ENCODE measurements at regions not wholly inside any gene's neighbourhood (a gene's known extent, or its start where the extent isn't known, plus 50 kb on each side); places are given as distances from the start of the nearest gene placed in this dataset.

DNA sequence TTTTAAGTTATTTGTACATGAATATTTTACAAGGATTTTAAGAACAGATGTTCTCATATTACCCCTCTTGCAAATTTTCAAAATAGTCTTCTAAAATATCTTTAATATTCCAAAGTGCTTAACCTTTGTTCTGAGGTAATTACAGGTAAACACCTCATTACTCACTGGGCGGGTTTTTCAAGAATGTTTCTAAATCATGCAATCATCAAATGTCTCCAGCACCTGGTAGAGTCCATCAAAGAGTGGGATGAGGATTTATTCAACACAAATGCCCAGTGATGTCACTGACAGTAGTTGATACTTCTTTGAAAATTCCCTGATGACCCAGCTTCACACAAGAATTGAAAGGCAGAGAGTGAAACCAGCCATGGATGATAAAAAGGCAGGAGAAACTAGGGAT, 114.4 kb downstream of the SEC61B start:
- no peak for DNase-seq (ENCODE audit: low spot score)
- TF ChIP-seq, protein P1, sequence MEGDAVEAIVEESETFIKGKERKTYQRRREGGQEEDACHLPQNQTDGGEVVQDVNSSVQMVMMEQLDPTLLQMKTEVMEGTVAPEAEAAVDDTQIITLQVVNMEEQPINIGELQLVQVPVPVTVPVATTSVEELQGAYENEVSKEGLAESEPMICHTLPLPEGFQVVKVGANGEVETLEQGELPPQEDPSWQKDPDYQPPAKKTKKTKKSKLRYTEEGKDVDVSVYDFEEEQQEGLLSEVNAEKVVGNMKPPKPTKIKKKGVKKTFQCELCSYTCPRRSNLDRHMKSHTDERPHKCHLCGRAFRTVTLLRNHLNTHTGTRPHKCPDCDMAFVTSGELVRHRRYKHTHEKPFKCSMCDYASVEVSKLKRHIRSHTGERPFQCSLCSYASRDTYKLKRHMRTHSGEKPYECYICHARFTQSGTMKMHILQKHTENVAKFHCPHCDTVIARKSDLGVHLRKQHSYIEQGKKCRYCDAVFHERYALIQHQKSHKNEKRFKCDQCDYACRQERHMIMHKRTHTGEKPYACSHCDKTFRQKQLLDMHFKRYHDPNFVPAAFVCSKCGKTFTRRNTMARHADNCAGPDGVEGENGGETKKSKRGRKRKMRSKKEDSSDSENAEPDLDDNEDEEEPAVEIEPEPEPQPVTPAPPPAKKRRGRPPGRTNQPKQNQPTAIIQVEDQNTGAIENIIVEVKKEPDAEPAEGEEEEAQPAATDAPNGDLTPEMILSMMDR (IDR thresholded peaks at IDR 0.05; ENCODE audit: borderline replicate concordance, control extremely low read depth, extremely low read depth, insufficient read depth, missing control alignments), result no peak
- in situ Hi-C loops (cut with MboI; ENCODE audit: low sequenced_read_pairs, unreplicated experiment), result no loop called here

DNA sequence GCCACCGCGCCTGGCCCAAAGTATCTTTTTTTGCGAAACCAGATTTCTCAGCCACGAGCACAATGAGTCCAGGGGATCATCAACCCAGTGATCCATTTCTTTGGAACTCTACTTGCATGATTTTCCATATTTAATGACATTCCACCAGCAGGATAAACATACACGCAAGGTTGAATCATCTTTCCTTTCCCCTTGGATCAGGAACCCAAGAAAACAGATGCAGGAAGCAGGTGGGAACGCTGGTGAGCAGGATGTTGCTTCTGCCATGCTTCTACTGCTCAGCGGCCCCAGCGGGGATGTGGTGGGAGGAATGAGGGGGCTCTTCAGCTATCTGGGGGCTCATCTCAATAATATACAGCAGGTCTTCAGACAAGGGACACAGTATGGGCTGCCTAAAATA, 118.2 kb downstream of the SEC61B start:
- TF ChIP-seq, protein P1 (IDR thresholded peaks at IDR 0.05; ENCODE audit: borderline replicate concordance, control extremely low read depth, extremely low read depth, insufficient read depth, missing control alignments), result no peak
- in situ Hi-C loops (cut with MboI; ENCODE audit: low sequenced_read_pairs, unreplicated experiment), result no loop called here

DNA sequence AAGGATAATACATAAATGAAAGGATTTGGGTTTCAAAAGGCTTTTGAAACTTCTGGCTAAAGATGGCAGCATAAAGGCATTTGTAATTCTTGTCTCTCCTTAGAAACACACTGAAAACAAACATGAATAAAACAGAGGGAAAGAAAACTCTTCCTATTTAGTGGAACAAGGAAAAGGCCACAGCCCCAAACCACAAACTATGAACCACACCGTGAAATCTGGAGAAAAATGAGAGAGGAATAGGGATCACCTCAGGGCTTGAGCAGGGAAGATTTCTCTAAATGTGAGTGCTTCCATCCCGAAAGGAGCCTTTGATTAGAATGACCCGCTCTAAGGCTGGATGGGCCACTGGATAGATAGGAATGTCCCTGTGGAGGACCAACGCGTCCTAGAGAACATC, 119.6 kb downstream of the SEC61B start:
- in situ Hi-C loops (cut with MboI; ENCODE audit: low sequenced_read_pairs, unreplicated experiment), result no loop called here
- TF ChIP-seq, protein P1 (IDR thresholded peaks at IDR 0.05; ENCODE audit: borderline replicate concordance, control extremely low read depth, extremely low read depth, insufficient read depth, missing control alignments), result no peak
- no peak for DNase-seq (ENCODE audit: low spot score)

More for the DNA sequence above, 118.2 kb downstream of the SEC61B start:
- DNase-seq (ENCODE audit: low spot score), result no peak

DNA sequence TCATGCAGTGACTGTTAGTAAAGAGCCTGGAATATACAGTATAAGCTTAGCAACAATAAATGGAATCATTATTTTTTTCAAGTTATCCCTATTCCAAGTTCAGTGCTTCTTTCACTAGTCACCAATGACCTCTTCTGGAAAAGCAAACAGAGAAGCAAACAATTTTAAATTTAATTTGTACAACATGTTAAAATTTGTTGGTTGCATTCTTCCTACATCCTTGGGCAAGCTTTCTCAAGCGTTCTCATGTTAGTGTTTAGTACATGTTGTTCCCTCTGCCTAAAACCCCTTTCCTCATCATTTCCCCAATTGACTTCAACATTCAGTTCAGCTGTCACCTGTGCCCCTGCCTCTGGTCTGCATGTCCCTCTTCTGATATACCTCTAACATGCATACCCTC, 123.4 kb downstream of the SEC61B start:
- TF ChIP-seq, protein P1 (IDR thresholded peaks at IDR 0.05; ENCODE audit: borderline replicate concordance, control extremely low read depth, extremely low read depth, insufficient read depth, missing control alignments), result no peak
- no peak for DNase-seq (ENCODE audit: low spot score)
- in situ Hi-C loops (cut with MboI; ENCODE audit: low sequenced_read_pairs, unreplicated experiment), result no loop called here

DNA sequence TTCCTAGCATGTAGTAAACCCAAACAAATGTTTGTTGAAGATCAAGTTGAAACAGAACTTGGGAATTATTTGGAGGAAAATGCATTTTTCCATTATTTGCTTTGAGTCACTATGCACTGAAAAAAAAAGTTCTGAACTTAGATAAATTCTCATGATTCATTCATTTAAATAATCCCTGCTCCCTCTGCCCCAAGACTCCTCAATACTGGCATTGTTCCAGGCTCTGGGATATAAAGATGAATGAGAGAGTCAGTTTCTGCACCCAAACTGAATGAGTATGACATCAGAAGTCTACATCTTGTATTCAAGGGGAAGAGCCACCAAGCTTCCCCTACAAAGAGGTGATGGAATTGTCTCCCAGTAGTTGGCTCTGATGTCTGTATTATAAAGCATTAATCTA, 123.9 kb downstream of the SEC61B start:
- TF ChIP-seq, protein P1 (IDR thresholded peaks at IDR 0.05; ENCODE audit: borderline replicate concordance, control extremely low read depth, extremely low read depth, insufficient read depth, missing control alignments), result no peak
- in situ Hi-C loops (cut with MboI; ENCODE audit: low sequenced_read_pairs, unreplicated experiment), result no loop called here
- no peak for DNase-seq (ENCODE audit: low spot score)

DNA sequence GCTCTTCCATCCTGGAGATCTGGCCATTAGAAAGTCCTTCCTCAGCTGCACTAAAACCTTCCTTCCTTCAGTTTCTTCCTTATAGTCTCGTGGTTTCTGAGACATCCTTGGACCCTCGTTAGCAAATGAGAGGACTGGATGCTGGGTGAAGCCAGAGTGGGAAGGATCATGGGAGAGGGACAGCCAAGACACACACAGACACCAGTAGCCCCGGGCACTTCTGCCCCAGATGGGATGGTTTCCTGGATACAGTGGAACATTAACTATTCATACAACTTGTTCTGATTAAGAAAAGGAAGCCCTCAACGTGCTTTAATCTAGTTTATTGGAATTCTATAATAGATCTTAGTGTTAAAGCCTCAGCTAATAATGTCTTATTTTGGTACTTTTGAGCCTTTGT, 125.5 kb downstream of the SEC61B start:
- in situ Hi-C loops (cut with MboI; ENCODE audit: low sequenced_read_pairs, unreplicated experiment), result no loop called here
- DNase-seq (ENCODE audit: low spot score), result no peak
- TF ChIP-seq, protein P1 (IDR thresholded peaks at IDR 0.05; ENCODE audit: borderline replicate concordance, control extremely low read depth, extremely low read depth, insufficient read depth, missing control alignments), result no peak

DNA sequence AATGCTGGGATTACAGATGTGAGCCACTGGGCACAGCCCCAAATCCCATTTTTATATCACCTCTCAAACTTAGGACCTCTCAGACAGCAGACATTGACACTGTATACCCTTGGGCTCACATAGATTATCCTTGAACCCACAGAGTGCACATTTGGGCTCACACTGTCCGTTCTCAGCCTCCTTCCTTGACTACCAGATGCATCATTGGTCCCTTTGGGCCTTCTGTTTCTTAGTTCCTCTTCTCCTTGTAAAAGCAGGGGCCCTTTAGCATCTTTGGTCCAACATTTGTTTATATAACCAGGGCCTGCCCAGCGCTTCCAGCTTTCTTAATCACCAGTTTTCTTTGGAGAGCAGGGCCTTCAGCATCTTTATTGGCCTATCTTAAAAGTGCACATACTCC, 126.2 kb downstream of the SEC61B start:
- no peak for DNase-seq (ENCODE audit: low spot score)
- TF ChIP-seq, protein P1 (IDR thresholded peaks at IDR 0.05; ENCODE audit: borderline replicate concordance, control extremely low read depth, extremely low read depth, insufficient read depth, missing control alignments), result no peak

More for the DNA sequence above, 126.2 kb downstream of the SEC61B start:
- in situ Hi-C loops (cut with MboI; ENCODE audit: low sequenced_read_pairs, unreplicated experiment), result no loop called here

Data from GM13976 (cell line).